Tibial artery (tissue), 4 donors: ENCODE measurements at regions not wholly inside any gene's neighbourhood (a gene's known extent, or its start where the extent isn't known, plus 50 kb on each side); places are given as distances from the start of the nearest gene placed in this dataset.

ENCODE experiments used
- DNase-seq, 2 donors: peaks; one replicate each; pipeline ENCODE4 v3.0.0-alpha.2; 2019
- H3K27ac ChIP-seq, 2 donors: fragments of 200-600 bp; sonication (generic) in 1 of 2; 1 replicate in 1 of 2; 2 replicates in 1 of 2; pipeline ENCODE4 v1.5.1; 2018 to 2019; ENCODE audit warnings: mild to moderate bottlenecking in 1 of 2
- H3K27me3 ChIP-seq, 2 donors: fragments of 200-600 bp; sonication (generic) in 1 of 2; one replicate each; pipeline versions ENCODE4 v1.5.1 to v1.6.0; 2016 to 2019
- H3K36me3 ChIP-seq, 3 donors: fragments of 200-600 bp; sonication (generic) in 2 of 3; one replicate each; pipeline ENCODE4 v1.5.1; 2016 to 2019; ENCODE audit warnings: mild to moderate bottlenecking in 2 of 3
- H3K4me1 ChIP-seq, 4 donors: fragments of 200-600 bp; sonication (generic) in 2 of 4; 1 replicate in 3 of 4; 2 replicates in 1 of 4; pipeline ENCODE4 v1.5.1; 2016 to 2019
- H3K4me3 ChIP-seq, 2 donors: fragments of 200-600 bp; sonication (generic) in 1 of 2; 1 replicate in 1 of 2; 2 replicates in 1 of 2; pipeline ENCODE4 v1.5.1; 2018 to 2019; ENCODE audit warnings: mild to moderate bottlenecking in 2 of 2
- H3K9me3 ChIP-seq, 3 donors: fragments of 200-600 bp; sonication (generic) in 1 of 3; one replicate each; pipeline ENCODE4 v1.5.1; 2016 to 2019
- intact Hi-C: fragments of 100-400 bp; cut with DNase I; formaldehyde crosslinking; loops from one replicate; pipeline ENCODE4 v1.15.0; 2023; ENCODE audit warnings: low total_unique reads
- TF ChIP-seq, protein P1 (sequence below), 2 experiments: fragments of 200-600 bp in 1 of 2; fragments of 450-650 bp in 1 of 2; IDR thresholded peaks; one replicate each; pipeline ENCODE4 v1.5.1; 2017 to 2019; ENCODE audit warnings: antibody characterized with exemption in 2 of 2, mild to moderate bottlenecking in 1 of 2, moderate library complexity in 1 of 2

- Histone ChIP-seq H3K4me3 (no peak overlapping the region), H3K36me3 (no peaks in the 10 kb centered on the region), H3K9me3 (no peaks in the 10 kb centered on the region), H3K27me3 (no peaks in the 10 kb centered on the region), H3K27ac (no peak overlapping the region), H3K4me1 (peaks cover 0 to 30% (median 14%) of the 10 kb centered on the region in 4 donors)
- TF ChIP-seq, protein P1, sequence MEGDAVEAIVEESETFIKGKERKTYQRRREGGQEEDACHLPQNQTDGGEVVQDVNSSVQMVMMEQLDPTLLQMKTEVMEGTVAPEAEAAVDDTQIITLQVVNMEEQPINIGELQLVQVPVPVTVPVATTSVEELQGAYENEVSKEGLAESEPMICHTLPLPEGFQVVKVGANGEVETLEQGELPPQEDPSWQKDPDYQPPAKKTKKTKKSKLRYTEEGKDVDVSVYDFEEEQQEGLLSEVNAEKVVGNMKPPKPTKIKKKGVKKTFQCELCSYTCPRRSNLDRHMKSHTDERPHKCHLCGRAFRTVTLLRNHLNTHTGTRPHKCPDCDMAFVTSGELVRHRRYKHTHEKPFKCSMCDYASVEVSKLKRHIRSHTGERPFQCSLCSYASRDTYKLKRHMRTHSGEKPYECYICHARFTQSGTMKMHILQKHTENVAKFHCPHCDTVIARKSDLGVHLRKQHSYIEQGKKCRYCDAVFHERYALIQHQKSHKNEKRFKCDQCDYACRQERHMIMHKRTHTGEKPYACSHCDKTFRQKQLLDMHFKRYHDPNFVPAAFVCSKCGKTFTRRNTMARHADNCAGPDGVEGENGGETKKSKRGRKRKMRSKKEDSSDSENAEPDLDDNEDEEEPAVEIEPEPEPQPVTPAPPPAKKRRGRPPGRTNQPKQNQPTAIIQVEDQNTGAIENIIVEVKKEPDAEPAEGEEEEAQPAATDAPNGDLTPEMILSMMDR (IDR thresholded peaks at IDR 0.05): no peak
- DNase-seq: no peak
- intact Hi-C loops: no loop called here
Observed at GRCh38 chr1:203567596-203567995, 59.0 kb upstream of the ATP2B4 start.

DNA sequence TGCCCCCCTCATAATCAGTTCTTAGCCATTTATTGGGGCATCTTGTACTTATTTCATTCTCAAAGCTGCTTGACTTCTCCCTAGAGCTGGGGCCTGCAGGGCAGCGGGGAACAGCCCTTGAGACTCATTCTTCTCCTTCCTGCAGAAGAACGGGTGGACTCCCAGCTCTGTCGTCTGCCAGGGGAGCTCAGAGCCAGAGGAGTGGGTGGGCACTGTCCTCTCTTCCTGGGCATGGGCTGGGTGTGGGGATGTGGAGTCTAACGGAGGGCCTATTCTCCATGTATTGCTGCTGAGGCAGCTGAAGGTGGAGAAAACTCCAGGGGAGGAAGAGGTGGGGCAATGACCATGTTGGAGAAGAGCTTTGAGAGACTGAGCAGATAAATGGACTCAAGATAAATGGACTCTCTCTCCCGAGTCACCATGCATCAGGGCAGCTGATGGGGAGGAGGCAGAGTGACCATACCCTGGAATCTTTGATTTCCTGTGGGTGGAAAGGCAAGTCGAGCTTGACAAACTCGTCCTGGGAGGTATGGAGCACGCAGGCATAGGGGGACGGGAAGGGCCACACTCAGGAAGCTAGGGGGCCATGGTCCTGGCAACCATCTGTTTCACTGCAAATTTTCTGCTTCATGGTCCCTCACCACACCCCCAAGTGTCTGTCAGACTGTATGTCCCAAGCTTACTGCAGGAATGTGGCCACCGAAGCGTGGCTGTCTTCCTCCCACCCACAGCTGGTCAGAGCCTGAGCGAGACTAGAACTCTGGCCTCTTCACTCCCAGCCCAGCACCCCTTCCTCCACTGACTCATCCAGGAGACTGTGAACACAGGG is 56.9 kb upstream of the ATP2B4 start:
- TF ChIP-seq, protein P1 (IDR thresholded peaks at IDR 0.05): no peak
- no peaks in the 10 kb centered on the region for H3K9me3 ChIP-seq
- H3K4me3 ChIP-seq: no peak overlapping the region
- H3K27me3 ChIP-seq: no peaks in the 10 kb centered on the region
- no peaks in the 10 kb centered on the region for H3K36me3 ChIP-seq
- DNase-seq: no peak
- H3K4me1 ChIP-seq: peaks cover 0 to 16% (median 11%) of the 10 kb centered on the region in 4 donors
- no peak overlapping the region for H3K27ac ChIP-seq
- intact Hi-C loops: no loop called here

GRCh38 chr1:203570805-203571204 is 55.8 kb upstream of the ATP2B4 start:
- TF ChIP-seq, protein P1 (IDR thresholded peaks at IDR 0.05): no peak
- no peak for DNase-seq
- no peaks in the 10 kb centered on the region for H3K36me3 ChIP-seq
- H3K9me3 ChIP-seq: no peaks in the 10 kb centered on the region
- no peak overlapping the region for H3K27ac ChIP-seq
- intact Hi-C loops: no loop called here
- H3K27me3 ChIP-seq: no peaks in the 10 kb centered on the region
- H3K4me3 ChIP-seq: no peak overlapping the region
- peaks cover 0 to 16% (median 11%) of the 10 kb centered on the region in 4 donors for H3K4me1 ChIP-seq

- no peaks in the 10 kb centered on the region for H3K9me3 ChIP-seq
- intact Hi-C loops: no loop called here
- TF ChIP-seq, protein P1 (IDR thresholded peaks at IDR 0.05): no peak
- no peak overlapping the region for H3K4me3 ChIP-seq
- H3K27ac ChIP-seq: peak overlapping the region; percentile 64 to 70
- no peaks in the 10 kb centered on the region for H3K27me3 ChIP-seq
- H3K4me1 ChIP-seq: peaks cover 0 to 16% (median 11%) of the 10 kb centered on the region in 4 donors
- no peaks in the 10 kb centered on the region for H3K36me3 ChIP-seq
- no peak for DNase-seq
Observed at GRCh38 chr1:203571661-203572060, 55.0 kb upstream of the ATP2B4 start.

DNA sequence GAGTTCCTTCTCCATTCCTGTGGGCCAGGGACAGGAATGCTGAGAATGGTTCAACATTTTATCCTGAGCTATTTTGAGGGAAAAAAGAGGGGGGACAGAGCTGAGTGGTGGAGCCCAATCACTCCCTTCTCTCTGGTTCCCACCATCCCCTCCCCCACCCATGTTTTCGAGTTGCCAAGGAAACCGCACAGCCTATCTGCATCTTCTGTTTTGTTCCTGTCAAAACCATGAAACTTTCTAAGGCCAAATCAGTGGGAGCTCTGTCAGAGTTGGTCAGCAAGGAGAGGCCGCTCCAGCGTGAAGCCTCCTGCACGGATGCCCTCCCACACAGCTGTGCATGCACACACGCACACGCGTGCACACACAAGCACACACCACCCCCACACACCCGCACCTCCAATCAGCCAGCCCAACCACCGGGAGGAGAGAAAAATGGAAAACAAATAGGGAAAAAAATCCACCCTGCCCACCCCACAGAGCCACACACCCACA is 54.5 kb upstream of the ATP2B4 start:
- DNase-seq: no peak
- no peaks in the 10 kb centered on the region for H3K36me3 ChIP-seq
- no peaks in the 10 kb centered on the region for H3K27me3 ChIP-seq
- peaks cover 0 to 16% (median 11%) of the 10 kb centered on the region in 4 donors for H3K4me1 ChIP-seq
- H3K9me3 ChIP-seq: no peaks in the 10 kb centered on the region
- no peak overlapping the region for H3K4me3 ChIP-seq
- TF ChIP-seq, protein P1 (IDR thresholded peaks at IDR 0.05): no peak
- H3K27ac ChIP-seq: peak overlapping the region; percentile 64 to 70
- intact Hi-C loops: no loop called here
